SK-N-SH (cell line): ENCODE measurements at regions not wholly inside any gene's neighbourhood (a gene's known extent, or its start where the extent isn't known, plus 50 kb on each side); places are given as distances from the start of the nearest gene placed in this dataset.

Source experiments
- CTCF ChIA-PET: fragments of 300-600, 350-600 bp; formaldehyde crosslinking; extraction: SDS; loops from one replicate; lab custom pipeline; 2021; lab: Yijun Ruan, JAX
- POLR2A ChIA-PET: fragments of 350-600 bp; sonication (Branson Sonifier 250); formaldehyde crosslinking; extraction: SDS; loops from one replicate; lab custom pipeline; 2020; ENCODE audit warnings: antibody characterized with exemption, inconsistent platforms; lab: Yijun Ruan, JAX
- DNase-seq: peaks from one replicate; pipeline ENCODE4 v3.0.0; 2012
- H2AFZ ChIP-seq: fragments of 200-600 bp; sonication (generic); 2 replicates; pipeline ENCODE4 v1.8.1; 2016; ENCODE audit warnings: antibody characterized with exemption, mild to moderate bottlenecking, low read depth
- H3F3A ChIP-seq: fragments of 200-600 bp; sonication (generic); replicated peaks from 2 replicates; pipeline ENCODE3; 2016; ENCODE audit warnings: antibody characterized with exemption, mild to moderate bottlenecking; ENCODE audit not compliant: insufficient read depth
- H3K27ac ChIP-seq, 2 experiments: fragments of 200-500 bp in 1 of 2; fragments of 200-600 bp in 1 of 2; sonication (Bioruptor generic) in 1 of 2; sonication (generic), shearing (Covaris generic) in 1 of 2; 2 replicates each; pipeline versions ENCODE4 v1.5.1 to v1.6.1; 2014 to 2016; ENCODE audit warnings: low read depth in 2 of 2, inconsistent platforms in 1 of 2, low read length in 1 of 2, mild to moderate bottlenecking in 1 of 2, mixed read lengths in 1 of 2
- H3K27me3 ChIP-seq: fragments of 200-600 bp; sonication (generic), shearing (Covaris generic); 2 replicates; pipeline ENCODE4 v1.6.1; 2016; ENCODE audit warnings: mixed run types; ENCODE audit not compliant: insufficient read depth
- H3K36me3 ChIP-seq, 2 experiments: fragments of 200-500 bp in 1 of 2; fragments of 200-600 bp in 1 of 2; sonication (Bioruptor generic) in 1 of 2; sonication (generic) in 1 of 2; replicated peaks in 1 of 2; 2 replicates each; pipeline versions ENCODE3 to v1.5.1; 2014 to 2016; ENCODE audit warnings: low read length in 1 of 2, mild to moderate bottlenecking in 1 of 2; ENCODE audit not compliant: insufficient read depth in 2 of 2, control insufficient read depth in 1 of 2
- H3K4me1 ChIP-seq, 2 experiments: fragments of 200-500 bp in 1 of 2; fragments of 200-600 bp in 1 of 2; sonication (Bioruptor generic) in 1 of 2; sonication (generic), shearing (Covaris generic) in 1 of 2; 2 replicates each; pipeline versions ENCODE4 v1.5.1 to v1.6.1; 2014 to 2016; ENCODE audit warnings: low read depth in 1 of 2, low read length in 1 of 2, mixed run types in 1 of 2; ENCODE audit not compliant: insufficient read depth in 2 of 2, control insufficient read depth in 1 of 2
- H3K4me2 ChIP-seq: fragments of 200-600 bp; sonication (generic), shearing (Covaris generic); 2 replicates; pipeline ENCODE4 v1.6.1; 2017; ENCODE audit warnings: mixed run types
- H3K4me3 ChIP-seq, 2 experiments: fragments of 200-500 bp in 1 of 2; fragments of 200-600 bp in 1 of 2; sonication (Bioruptor generic) in 1 of 2; sonication (generic), shearing (Covaris generic) in 1 of 2; 2 replicates each; pipeline versions ENCODE4 v1.5.1 to v1.8.1; 2014 to 2016; ENCODE audit warnings: low read depth in 2 of 2, inconsistent platforms in 1 of 2, low read length in 1 of 2, mild to moderate bottlenecking in 1 of 2, mixed read lengths in 1 of 2, moderate library complexity in 1 of 2
- H3K79me2 ChIP-seq: fragments of 200-600 bp; sonication (generic); 2 replicates; pipeline ENCODE4 v1.8.1; 2017; ENCODE audit warnings: mild to moderate bottlenecking; ENCODE audit not compliant: insufficient read depth
- H3K9ac ChIP-seq: fragments of 200-600 bp; sonication (generic); 2 replicates; pipeline ENCODE4 v1.6.1; 2017; ENCODE audit warnings: mixed run types
- H3K9me2 ChIP-seq: fragments of 200-600 bp; sonication (generic); 2 replicates; pipeline ENCODE4 v1.6.1; 2017; ENCODE audit warnings: mixed run types
- H3K9me3 ChIP-seq: fragments of 200-600 bp; sonication (generic); 2 replicates; pipeline ENCODE4 v1.6.1; 2017; ENCODE audit warnings: mixed run types, mild to moderate bottlenecking, moderate library complexity
- H4K20me1 ChIP-seq: fragments of 200-600 bp; sonication (generic); 2 replicates; pipeline ENCODE4 v1.6.1; 2017; ENCODE audit warnings: mild to moderate bottlenecking, mixed run types; ENCODE audit not compliant: insufficient read depth
- CHD2 ChIP-seq: fragments of 150-350 bp; IDR thresholded peaks from 2 replicates; pipeline ENCODE4 v1.6.1; 2018; ENCODE audit warnings: low read length; ENCODE audit not compliant: partially characterized antibody
- CTCF ChIP-seq: fragments of 200-600 bp; sonication (generic); IDR thresholded peaks from 2 replicates; pipeline ENCODE4 v1.6.1; 2017; ENCODE audit warnings: antibody characterized with exemption, mild to moderate bottlenecking, moderate library complexity
- EZH2phosphoT487 ChIP-seq: fragments of 200-600 bp; sonication (generic); IDR thresholded peaks from 2 replicates; pipeline ENCODE4 v1.6.1; 2017; ENCODE audit warnings: low read depth, mixed run types, mild to moderate bottlenecking, antibody characterized with exemption, moderate library complexity, borderline replicate concordance
- FOSL2 ChIP-seq: IDR thresholded peaks from 2 replicates; pipeline ENCODE4 v1.4.0; 2012; ENCODE audit warnings: low read depth, mild to moderate bottlenecking, moderate library complexity, borderline replicate concordance
- FOXM1 ChIP-seq: IDR thresholded peaks from 2 replicates; pipeline ENCODE4 v1.4.0; 2012; ENCODE audit warnings: low read depth, mild to moderate bottlenecking
- GATA2 ChIP-seq: sonication (generic); formaldehyde crosslinking; IDR thresholded peaks from 2 replicates; pipeline ENCODE4 v1.5.0; 2020; ENCODE audit warnings: mild to moderate bottlenecking, missing genetic modification reagents
- JUND ChIP-seq: IDR thresholded peaks from 2 replicates; pipeline ENCODE4 v1.4.0; 2012
- NFIC ChIP-seq: IDR thresholded peaks from 2 replicates; pipeline ENCODE4 v1.4.0; 2012; ENCODE audit warnings: borderline replicate concordance
- NRF1 ChIP-seq: IDR thresholded peaks from 2 replicates; pipeline ENCODE4 v1.6.1; 2012; ENCODE audit warnings: low read depth, mild to moderate bottlenecking, low read length
- RAD21 ChIP-seq: IDR thresholded peaks from 2 replicates; pipeline ENCODE4 v1.6.1; 2012; ENCODE audit warnings: mild to moderate bottlenecking, low read length
- RCOR1 ChIP-seq: fragments of 150-350 bp; IDR thresholded peaks from 2 replicates; pipeline ENCODE4 v1.6.1; 2017; ENCODE audit warnings: antibody characterized with exemption, low read length
- RFX5 ChIP-seq: IDR thresholded peaks from 2 replicates; pipeline ENCODE4 v1.6.1; 2012; ENCODE audit warnings: mild to moderate bottlenecking, improper control_type of control experiment, low read length
- SIN3A ChIP-seq: IDR thresholded peaks from 2 replicates; pipeline ENCODE4 v1.6.1; 2012; ENCODE audit warnings: low read depth, mild to moderate bottlenecking, low read length, moderate library complexity, borderline replicate concordance
- TAF1 ChIP-seq: IDR thresholded peaks from 2 replicates; pipeline ENCODE4 v1.6.1; 2012; ENCODE audit warnings: low read depth, mild to moderate bottlenecking, low read length, moderate library complexity, borderline replicate concordance
- TCF12 ChIP-seq: IDR thresholded peaks from 2 replicates; pipeline ENCODE4 v1.4.0; 2012
- TEAD4 ChIP-seq: IDR thresholded peaks from 2 replicates; pipeline ENCODE4 v1.4.0; 2012; ENCODE audit warnings: mild to moderate bottlenecking, borderline replicate concordance; ENCODE audit not compliant: insufficient read depth
- YY1 ChIP-seq: IDR thresholded peaks from 2 replicates; pipeline ENCODE4 v1.4.0; 2012; ENCODE audit warnings: low read depth, mild to moderate bottlenecking
- WGBS: methylation state at CpG from one replicate; pipeline ENCODE4 v1.1.6; 2017; ENCODE audit warnings: low lambda C conversion rate; 5-methylcytosine and 5-hydroxymethylcytosine counted together
- TF ChIP-seq, protein P1 (sequence below): fragments of 150-350 bp; IDR thresholded peaks from 2 replicates; pipeline ENCODE4 v1.6.1; 2016; ENCODE audit warnings: mild to moderate bottlenecking, low read depth, low read length
- TF ChIP-seq, protein P2 (sequence below): IDR thresholded peaks from 2 replicates; pipeline ENCODE4 v1.6.1; 2012; ENCODE audit warnings: mild to moderate bottlenecking, low read depth, low read length, moderate library complexity
- TF ChIP-seq, protein P3 (sequence below): fragments of 150-350 bp; IDR thresholded peaks from 2 replicates; pipeline ENCODE4 v1.6.1; 2017; ENCODE audit warnings: antibody characterized with exemption, low read length, low read depth, borderline replicate concordance

DNA sequence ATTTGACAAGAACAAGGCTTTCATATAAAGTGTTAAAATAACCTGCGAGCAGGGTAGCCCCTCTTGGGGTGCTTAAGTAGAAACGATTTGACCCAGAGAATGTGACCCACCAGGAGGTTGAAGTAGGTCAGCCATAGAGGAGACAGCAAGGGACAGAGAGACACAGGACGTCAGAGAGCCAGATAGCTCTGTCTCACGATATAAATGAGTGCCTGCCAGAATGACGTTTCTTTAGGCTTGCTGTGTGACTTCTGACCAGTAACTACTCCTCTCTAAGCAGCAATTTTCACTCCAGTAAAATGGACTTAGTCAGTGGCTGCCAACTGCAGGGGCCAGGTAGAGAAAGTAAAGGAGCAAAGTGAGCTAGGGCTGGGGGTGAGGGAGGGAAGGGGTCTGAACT is 473.0 kb upstream of the C16orf82 start:
- POLR2A ChIA-PET, result no interaction called here

DNA sequence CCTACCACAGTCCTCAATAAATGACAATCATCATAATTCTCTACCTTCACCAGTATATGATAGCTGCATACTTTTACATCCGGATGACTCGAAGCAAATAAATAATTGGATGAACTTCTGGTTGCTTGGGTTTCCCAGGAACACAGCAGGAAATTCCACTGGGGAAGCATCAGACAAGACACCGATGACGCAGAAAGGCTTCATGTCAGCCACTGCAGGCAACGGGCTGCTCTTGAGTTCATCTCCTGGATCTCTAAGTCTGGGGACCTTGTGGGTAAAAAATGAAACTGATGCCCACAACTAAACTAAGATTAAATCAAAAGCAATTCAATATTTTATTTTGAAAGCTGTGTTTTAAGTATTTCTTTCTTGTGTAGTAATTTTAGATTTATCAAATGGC is 472.1 kb upstream of the C16orf82 start:
- Histone ChIP-seq H3K36me3 (no peaks in the 10 kb centered on the region), H3K4me2 (no peak overlapping the region), H3K4me1 (no peaks in the 10 kb centered on the region), H3K9ac (no peak overlapping the region), H3K4me3 (no peak overlapping the region), H3F3A (no peaks in the 10 kb centered on the region), H2AFZ (no peak overlapping the region)
- ChIA-PET POLR2A (no interaction called here), CTCF (interaction anchor here (1.3 kb wide), 1 partner anchor 13 kb away, joined by 3 read pairs; no protein-coding TSS in a partner anchor)
- WGBS, result 5% methylated on average over 5 of the region's 5 CpGs
- TF ChIP-seq RCOR1, result no peak
- no peak for TF ChIP-seq NFIC
- TF ChIP-seq SIN3A, result no peak
- TF ChIP-seq FOXM1, result no peak
- TF ChIP-seq, protein P1, sequence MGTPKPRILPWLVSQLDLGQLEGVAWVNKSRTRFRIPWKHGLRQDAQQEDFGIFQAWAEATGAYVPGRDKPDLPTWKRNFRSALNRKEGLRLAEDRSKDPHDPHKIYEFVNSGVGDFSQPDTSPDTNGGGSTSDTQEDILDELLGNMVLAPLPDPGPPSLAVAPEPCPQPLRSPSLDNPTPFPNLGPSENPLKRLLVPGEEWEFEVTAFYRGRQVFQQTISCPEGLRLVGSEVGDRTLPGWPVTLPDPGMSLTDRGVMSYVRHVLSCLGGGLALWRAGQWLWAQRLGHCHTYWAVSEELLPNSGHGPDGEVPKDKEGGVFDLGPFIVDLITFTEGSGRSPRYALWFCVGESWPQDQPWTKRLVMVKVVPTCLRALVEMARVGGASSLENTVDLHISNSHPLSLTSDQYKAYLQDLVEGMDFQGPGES, result no peak
- TF ChIP-seq FOSL2, result no peak
- TF ChIP-seq YY1, result no peak
- TF ChIP-seq CHD2, result no peak
- no peak for TF ChIP-seq TEAD4
- no peak for TF ChIP-seq JUND
- TF ChIP-seq EZH2phosphoT487, result no peak
- TF ChIP-seq RAD21, result no peak
- TF ChIP-seq TAF1, result no peak
- no peak for TF ChIP-seq RFX5
- TF ChIP-seq, protein P2, sequence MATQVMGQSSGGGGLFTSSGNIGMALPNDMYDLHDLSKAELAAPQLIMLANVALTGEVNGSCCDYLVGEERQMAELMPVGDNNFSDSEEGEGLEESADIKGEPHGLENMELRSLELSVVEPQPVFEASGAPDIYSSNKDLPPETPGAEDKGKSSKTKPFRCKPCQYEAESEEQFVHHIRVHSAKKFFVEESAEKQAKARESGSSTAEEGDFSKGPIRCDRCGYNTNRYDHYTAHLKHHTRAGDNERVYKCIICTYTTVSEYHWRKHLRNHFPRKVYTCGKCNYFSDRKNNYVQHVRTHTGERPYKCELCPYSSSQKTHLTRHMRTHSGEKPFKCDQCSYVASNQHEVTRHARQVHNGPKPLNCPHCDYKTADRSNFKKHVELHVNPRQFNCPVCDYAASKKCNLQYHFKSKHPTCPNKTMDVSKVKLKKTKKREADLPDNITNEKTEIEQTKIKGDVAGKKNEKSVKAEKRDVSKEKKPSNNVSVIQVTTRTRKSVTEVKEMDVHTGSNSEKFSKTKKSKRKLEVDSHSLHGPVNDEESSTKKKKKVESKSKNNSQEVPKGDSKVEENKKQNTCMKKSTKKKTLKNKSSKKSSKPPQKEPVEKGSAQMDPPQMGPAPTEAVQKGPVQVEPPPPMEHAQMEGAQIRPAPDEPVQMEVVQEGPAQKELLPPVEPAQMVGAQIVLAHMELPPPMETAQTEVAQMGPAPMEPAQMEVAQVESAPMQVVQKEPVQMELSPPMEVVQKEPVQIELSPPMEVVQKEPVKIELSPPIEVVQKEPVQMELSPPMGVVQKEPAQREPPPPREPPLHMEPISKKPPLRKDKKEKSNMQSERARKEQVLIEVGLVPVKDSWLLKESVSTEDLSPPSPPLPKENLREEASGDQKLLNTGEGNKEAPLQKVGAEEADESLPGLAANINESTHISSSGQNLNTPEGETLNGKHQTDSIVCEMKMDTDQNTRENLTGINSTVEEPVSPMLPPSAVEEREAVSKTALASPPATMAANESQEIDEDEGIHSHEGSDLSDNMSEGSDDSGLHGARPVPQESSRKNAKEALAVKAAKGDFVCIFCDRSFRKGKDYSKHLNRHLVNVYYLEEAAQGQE, result no peak
- no peak for TF ChIP-seq TCF12
- TF ChIP-seq, all 33 proteins: peak for 0
- Histone ChIP-seq H3K9me3 (no peaks in the 10 kb centered on the region), H3K27me3 (no peaks in the 10 kb centered on the region), H3K79me2 (no peaks in the 10 kb centered on the region), H3K9me2 (no peaks in the 10 kb centered on the region), H4K20me1 (no peaks in the 10 kb centered on the region), H3K27ac (no peak overlapping the region)
- no peak for DNase-seq

More for the DNA sequence above, 473.0 kb upstream of the C16orf82 start:
- no peaks in the 10 kb centered on the region for H3K79me2 ChIP-seq
- no peak overlapping the region for H2AFZ ChIP-seq
- H3K4me1 ChIP-seq, result no peaks in the 10 kb centered on the region
- no peaks in the 10 kb centered on the region for H3K36me3 ChIP-seq
- H3F3A ChIP-seq, result no peaks in the 10 kb centered on the region
- no peak for DNase-seq
- H3K9ac ChIP-seq, result no peak overlapping the region
- no peaks in the 10 kb centered on the region for H3K9me2 ChIP-seq
- CTCF ChIA-PET, result no interaction called here
- no peak overlapping the region for H3K4me3 ChIP-seq
- no peaks in the 10 kb centered on the region for H3K27me3 ChIP-seq
- TF ChIP-seq NRF1 (no peak), JUND (no peak), CTCF (no peak), GATA2 (CRISPR knock-in tag) (no peak)
- TF ChIP-seq, protein P3, sequence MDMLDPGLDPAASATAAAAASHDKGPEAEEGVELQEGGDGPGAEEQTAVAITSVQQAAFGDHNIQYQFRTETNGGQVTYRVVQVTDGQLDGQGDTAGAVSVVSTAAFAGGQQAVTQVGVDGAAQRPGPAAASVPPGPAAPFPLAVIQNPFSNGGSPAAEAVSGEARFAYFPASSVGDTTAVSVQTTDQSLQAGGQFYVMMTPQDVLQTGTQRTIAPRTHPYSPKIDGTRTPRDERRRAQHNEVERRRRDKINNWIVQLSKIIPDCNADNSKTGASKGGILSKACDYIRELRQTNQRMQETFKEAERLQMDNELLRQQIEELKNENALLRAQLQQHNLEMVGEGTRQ, result no peak
- WGBS, result 4% methylated on average over 5 of the region's 5 CpGs
- no peaks in the 10 kb centered on the region for H4K20me1 ChIP-seq
- no peak overlapping the region for H3K27ac ChIP-seq
- H3K9me3 ChIP-seq, result no peaks in the 10 kb centered on the region
- no peak overlapping the region for H3K4me2 ChIP-seq
